Chondrocyte (in vitro differentiated cells): ENCODE measurements at regions not wholly inside any gene's neighbourhood (a gene's known extent, or its start where the extent isn't known, plus 50 kb on each side); places are given as distances from the start of the nearest gene placed in this dataset.

Experiments used
- DNase-seq: peaks from one replicate; pipeline ENCODE4 v3.0.0; 2021; ENCODE audit warnings: mixed read lengths, low spot score
- H3K27ac Mint-ChIP-seq: one replicate; pipeline ENCODE4 v1.8.0; 2021; ENCODE audit warnings: mild to moderate bottlenecking, moderate library complexity, mixed read lengths; ENCODE audit not compliant: unreplicated experiment
- H3K27me3 Mint-ChIP-seq: 2 replicates; pipeline ENCODE4 v1.8.0; 2021; ENCODE audit warnings: low read depth, mixed read lengths
- H3K36me3 Mint-ChIP-seq: 2 replicates; pipeline ENCODE4 v1.8.0; 2021; ENCODE audit warnings: low read depth, mixed read lengths
- H3K4me1 Mint-ChIP-seq: 2 replicates; pipeline ENCODE4 v1.8.0; 2021; ENCODE audit warnings: low read depth, mild to moderate bottlenecking, mixed read lengths
- H3K4me3 Mint-ChIP-seq: one replicate; pipeline ENCODE4 v1.8.0; 2021; ENCODE audit warnings: mild to moderate bottlenecking, moderate library complexity, mixed read lengths; ENCODE audit not compliant: unreplicated experiment
- H3K9me3 Mint-ChIP-seq: 2 replicates; pipeline ENCODE4 v1.8.0; 2021; ENCODE audit warnings: low read depth, mixed read lengths
- CTCF ChIP-seq: fragments of 200-600 bp; sonication (generic); IDR thresholded peaks from 2 replicates; pipeline ENCODE4 v1.5.0; 2021; ENCODE audit warnings: antibody characterized with exemption, mild to moderate bottlenecking, moderate library complexity

GRCh38 chr10:15439341-15439842 lies 68.3 kb upstream of the FAM171A1 start:
- peak overlapping the region; percentile 67 for H3K4me3 Mint-ChIP-seq
- H3K27ac Mint-ChIP-seq: peak overlapping the region; percentile 82
- no peaks in the 10 kb centered on the region for H3K9me3 Mint-ChIP-seq

GRCh38 chr10:15436696-15437095 lies 65.6 kb upstream of the FAM171A1 start:
- peaks cover 25% of the 10 kb centered on the region for H3K4me1 Mint-ChIP-seq
- H3K4me3 Mint-ChIP-seq: no peak overlapping the region
- DNase-seq: no peak
- no peaks in the 10 kb centered on the region for H3K36me3 Mint-ChIP-seq
- no peaks in the 10 kb centered on the region for H3K9me3 Mint-ChIP-seq
- no peak overlapping the region for H3K27ac Mint-ChIP-seq
- no peak for TF ChIP-seq CTCF
- no peaks in the 10 kb centered on the region for H3K27me3 Mint-ChIP-seq

More at GRCh38 chr10:15439341-15439842, 68.3 kb upstream of the FAM171A1 start:
- peaks cover 3% of the 10 kb centered on the region for H3K27me3 Mint-ChIP-seq
- peaks cover 22% of the 10 kb centered on the region for H3K4me1 Mint-ChIP-seq
- DNase-seq: no peak
- H3K36me3 Mint-ChIP-seq: no peaks in the 10 kb centered on the region
- TF ChIP-seq CTCF: peak; percentile 77

GRCh38 chr10:15433850-15434537 lies 62.9 kb upstream of the FAM171A1 start:
- TF ChIP-seq CTCF: peak; percentile 91
- Mint-ChIP-seq H3K36me3 (no peaks in the 10 kb centered on the region), H3K4me1 (peaks cover 12% of the 10 kb centered on the region), H3K27me3 (no peaks in the 10 kb centered on the region), H3K27ac (peak overlapping the region; percentile 45), H3K9me3 (no peaks in the 10 kb centered on the region), H3K4me3 (peak overlapping the region; percentile 75)
- DNase-seq: no peak

GRCh38 chr10:15432266-15432665 lies 61.2 kb upstream of the FAM171A1 start:
- Mint-ChIP-seq H3K4me1 (peaks cover 11% of the 10 kb centered on the region), H3K36me3 (no peaks in the 10 kb centered on the region), H3K27me3 (no peaks in the 10 kb centered on the region), H3K9me3 (no peaks in the 10 kb centered on the region), H3K27ac (no peak overlapping the region), H3K4me3 (no peak overlapping the region)
- DNase-seq: no peak
- TF ChIP-seq CTCF: no peak

- no peaks in the 10 kb centered on the region for H3K27me3 Mint-ChIP-seq
These were observed 60.1 kb upstream of the FAM171A1 start for GRCh38 chr10:15430969-15431771.

More at GRCh38 chr10:15430969-15431771, 60.1 kb upstream of the FAM171A1 start:
- no peak for DNase-seq
- H3K27ac Mint-ChIP-seq: no peak overlapping the region
- H3K4me1 Mint-ChIP-seq: peaks cover 7% of the 10 kb centered on the region
- no peaks in the 10 kb centered on the region for H3K36me3 Mint-ChIP-seq
- no peak for TF ChIP-seq CTCF
- no peak overlapping the region for H3K4me3 Mint-ChIP-seq
- H3K9me3 Mint-ChIP-seq: no peaks in the 10 kb centered on the region
